OCI-LY1 (cell line): ENCODE measurements at regions not wholly inside any gene's neighbourhood (a gene's known extent, or its start where the extent isn't known, plus 50 kb on each side); places are given as distances from the start of the nearest gene placed in this dataset.

Experiments used
- H2AFZ ChIP-seq: fragments of 200-600 bp; sonication (generic), shearing (Covaris generic); 2 replicates; pipeline ENCODE4 v1.6.0; 2014; ENCODE audit warnings: antibody characterized with exemption, mild to moderate bottlenecking, low read length
- H3F3A ChIP-seq: fragments of 200-600 bp; sonication (generic), shearing (Covaris generic); 2 replicates; pipeline ENCODE4 v1.6.0; 2014; ENCODE audit warnings: mild to moderate bottlenecking, antibody characterized with exemption, low read length, moderate library complexity; ENCODE audit not compliant: insufficient read depth
- H3K27ac ChIP-seq: fragments of 200-600 bp; sonication (generic); 2 replicates; pipeline ENCODE4 v1.5.1; 2014; ENCODE audit warnings: low read length, mixed run types, mild to moderate bottlenecking, low read depth; ENCODE audit not compliant: poor library complexity, severe bottlenecking
- H3K27me3 ChIP-seq: fragments of 200-600 bp; sonication (generic); 2 replicates; pipeline ENCODE4 v1.6.0; 2014; ENCODE audit warnings: antibody characterized with exemption, mild to moderate bottlenecking, low read length, moderate library complexity; ENCODE audit not compliant: insufficient read depth
- H3K36me3 ChIP-seq: fragments of 200-600 bp; sonication (generic); 2 replicates; pipeline ENCODE4 v1.6.1; 2014; ENCODE audit warnings: mild to moderate bottlenecking, antibody characterized with exemption, low read length, moderate library complexity, mixed read lengths; ENCODE audit not compliant: insufficient read depth
- H3K4me1 ChIP-seq: fragments of 200-600 bp; sonication (generic); 2 replicates; pipeline ENCODE4 v1.5.1; 2014; ENCODE audit warnings: mild to moderate bottlenecking, low read length, moderate library complexity; ENCODE audit not compliant: insufficient read depth, severe bottlenecking
- H3K4me2 ChIP-seq: fragments of 200-600 bp; sonication (generic), shearing (Covaris generic); 2 replicates; pipeline ENCODE4 v1.6.1; 2014; ENCODE audit warnings: low read length
- H3K4me3 ChIP-seq: fragments of 200-600 bp; sonication (generic); 2 replicates; pipeline ENCODE4 v1.5.1; 2014; ENCODE audit warnings: low read length, low read depth, mild to moderate bottlenecking, mixed read lengths; ENCODE audit not compliant: poor library complexity, severe bottlenecking
- H3K79me2 ChIP-seq: fragments of 200-600 bp; shearing (Covaris generic); 2 replicates; pipeline ENCODE4 v1.6.1; 2016; ENCODE audit warnings: mixed run types, low read length, mixed read lengths; ENCODE audit not compliant: insufficient read depth
- H3K9ac ChIP-seq: fragments of 200-600 bp; sonication (generic), shearing (Covaris generic); 2 replicates; pipeline ENCODE4 v1.6.1; 2014; ENCODE audit warnings: mild to moderate bottlenecking, low read length, mixed read lengths
- H3K9me2 ChIP-seq: fragments of 200-600 bp; sonication (generic), shearing (Covaris generic); 2 replicates; pipeline ENCODE4 v1.6.1; 2014; ENCODE audit warnings: low read depth, mild to moderate bottlenecking, low read length, mixed read lengths
- H3K9me3 ChIP-seq: fragments of 200-600 bp; shearing (Covaris generic); 2 replicates; pipeline ENCODE4 v1.6.1; 2014; ENCODE audit warnings: low read length, mixed read lengths
- H4K20me1 ChIP-seq: fragments of 200-600 bp; sonication (generic), shearing (Covaris generic); 2 replicates; pipeline ENCODE4 v1.6.0; 2016; ENCODE audit warnings: mild to moderate bottlenecking, low read length; ENCODE audit not compliant: insufficient read depth
- CTCF ChIP-seq: fragments of 200-600 bp; sonication (generic), shearing (Covaris generic); IDR thresholded peaks from 2 replicates; pipeline ENCODE4 v1.5.1; 2017; ENCODE audit warnings: mild to moderate bottlenecking, antibody characterized with exemption, low read length, moderate library complexity, mixed read lengths
- EZH2 ChIP-seq: fragments of 200-600 bp; sonication (generic), shearing (Covaris generic); IDR thresholded peaks from 2 replicates; pipeline ENCODE4 v1.8.0; 2017; ENCODE audit warnings: borderline replicate concordance, mixed run types, mild to moderate bottlenecking, antibody characterized with exemption, low read length, moderate library complexity, mixed read lengths

GRCh38 chr17:36661047-36661666 is 59.8 kb downstream of the MRM1 start:
- Histone ChIP-seq H3K27ac (no peak overlapping the region), H4K20me1 (no peaks in the 10 kb centered on the region), H3F3A (no peaks in the 10 kb centered on the region), H3K9me2 (no peaks in the 10 kb centered on the region), H3K36me3 (no peaks in the 10 kb centered on the region), H3K4me2 (no peak overlapping the region), H3K79me2 (no peaks in the 10 kb centered on the region), H2AFZ (no peak overlapping the region), H3K9ac (no peak overlapping the region), H3K4me3 (no peak overlapping the region), H3K27me3 (no peaks in the 10 kb centered on the region; the same call in 1 of the 2 replicates), H3K9me3 (no peaks in the 10 kb centered on the region), H3K4me1 (no peaks in the 10 kb centered on the region)
- TF ChIP-seq EZH2 = no peak
- no peak for TF ChIP-seq CTCF

GRCh38 chr17:36661688-36662087 is 60.3 kb downstream of the MRM1 start:
- Histone ChIP-seq H3K4me3 (no peak overlapping the region), H2AFZ (no peak overlapping the region), H3F3A (no peaks in the 10 kb centered on the region), H3K36me3 (no peaks in the 10 kb centered on the region), H3K4me1 (no peaks in the 10 kb centered on the region), H4K20me1 (no peaks in the 10 kb centered on the region), H3K9ac (no peak overlapping the region), H3K27ac (no peak overlapping the region), H3K4me2 (no peak overlapping the region), H3K9me3 (no peaks in the 10 kb centered on the region), H3K9me2 (no peaks in the 10 kb centered on the region), H3K27me3 (no peaks in the 10 kb centered on the region; the same call in 1 of the 2 replicates), H3K79me2 (no peaks in the 10 kb centered on the region)
- TF ChIP-seq CTCF (no peak), EZH2 (no peak)

GRCh38 chr17:36665417-36665816 is 64.0 kb downstream of the MRM1 start:
- H3F3A ChIP-seq = no peaks in the 10 kb centered on the region
- H3K4me1 ChIP-seq = no peaks in the 10 kb centered on the region
- no peak overlapping the region for H3K9ac ChIP-seq
- no peak overlapping the region for H3K4me2 ChIP-seq
- H3K27ac ChIP-seq = no peak overlapping the region
- no peaks in the 10 kb centered on the region for H4K20me1 ChIP-seq
- no peak overlapping the region for H3K4me3 ChIP-seq
- H2AFZ ChIP-seq = no peak overlapping the region
- no peaks in the 10 kb centered on the region for H3K9me3 ChIP-seq
- TF ChIP-seq CTCF (no peak), EZH2 (no peak)
- no peaks in the 10 kb centered on the region for H3K9me2 ChIP-seq
- no peaks in the 10 kb centered on the region for H3K79me2 ChIP-seq
- 0 out of 2 replicates have a peak, but pooled peaks cover 4% of the 10 kb centered on the region for H3K27me3 ChIP-seq
- no peaks in the 10 kb centered on the region for H3K36me3 ChIP-seq
